ENCODE measurements at regions not wholly inside any gene's neighbourhood (a gene's known extent, or its start where the extent isn't known, plus 50 kb on each side); places are given as distances from the start of the nearest gene placed in this dataset.

DNA sequence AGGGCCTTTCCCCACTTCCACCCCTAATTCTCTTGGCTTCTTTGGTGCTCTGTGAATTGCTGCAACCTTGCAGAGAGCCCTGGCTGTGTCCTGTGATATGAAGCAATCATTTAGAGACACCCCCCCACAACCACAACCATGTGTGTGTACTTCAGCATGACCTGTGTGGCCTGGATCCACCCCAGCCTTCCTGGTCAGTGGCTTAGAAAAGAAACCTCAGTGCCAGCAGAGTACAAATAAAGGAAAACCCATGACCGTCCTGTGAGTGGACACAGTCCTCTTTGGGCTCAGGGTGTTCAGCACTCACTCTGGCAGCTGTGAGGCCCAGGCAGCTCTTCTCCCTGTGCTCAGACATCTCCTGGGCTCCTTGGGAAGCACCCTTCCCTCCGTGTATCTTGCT lies 206.6 kb upstream of the DIO3 start:
- POLR2A ChIA-PET = no interaction called here
- TF ChIP-seq, protein P1, sequence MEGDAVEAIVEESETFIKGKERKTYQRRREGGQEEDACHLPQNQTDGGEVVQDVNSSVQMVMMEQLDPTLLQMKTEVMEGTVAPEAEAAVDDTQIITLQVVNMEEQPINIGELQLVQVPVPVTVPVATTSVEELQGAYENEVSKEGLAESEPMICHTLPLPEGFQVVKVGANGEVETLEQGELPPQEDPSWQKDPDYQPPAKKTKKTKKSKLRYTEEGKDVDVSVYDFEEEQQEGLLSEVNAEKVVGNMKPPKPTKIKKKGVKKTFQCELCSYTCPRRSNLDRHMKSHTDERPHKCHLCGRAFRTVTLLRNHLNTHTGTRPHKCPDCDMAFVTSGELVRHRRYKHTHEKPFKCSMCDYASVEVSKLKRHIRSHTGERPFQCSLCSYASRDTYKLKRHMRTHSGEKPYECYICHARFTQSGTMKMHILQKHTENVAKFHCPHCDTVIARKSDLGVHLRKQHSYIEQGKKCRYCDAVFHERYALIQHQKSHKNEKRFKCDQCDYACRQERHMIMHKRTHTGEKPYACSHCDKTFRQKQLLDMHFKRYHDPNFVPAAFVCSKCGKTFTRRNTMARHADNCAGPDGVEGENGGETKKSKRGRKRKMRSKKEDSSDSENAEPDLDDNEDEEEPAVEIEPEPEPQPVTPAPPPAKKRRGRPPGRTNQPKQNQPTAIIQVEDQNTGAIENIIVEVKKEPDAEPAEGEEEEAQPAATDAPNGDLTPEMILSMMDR (IDR thresholded peaks at IDR 0.05; ENCODE audit: insufficient read depth, low read length, missing control alignments) = no peak
- H3K4me3 ChIP-seq (ENCODE audit: low read depth, low read length) = no peak overlapping the region
- CTCF ChIA-PET = no interaction called here
- DNase-seq (ENCODE audit: low read depth, low spot score) = no peak

DNA sequence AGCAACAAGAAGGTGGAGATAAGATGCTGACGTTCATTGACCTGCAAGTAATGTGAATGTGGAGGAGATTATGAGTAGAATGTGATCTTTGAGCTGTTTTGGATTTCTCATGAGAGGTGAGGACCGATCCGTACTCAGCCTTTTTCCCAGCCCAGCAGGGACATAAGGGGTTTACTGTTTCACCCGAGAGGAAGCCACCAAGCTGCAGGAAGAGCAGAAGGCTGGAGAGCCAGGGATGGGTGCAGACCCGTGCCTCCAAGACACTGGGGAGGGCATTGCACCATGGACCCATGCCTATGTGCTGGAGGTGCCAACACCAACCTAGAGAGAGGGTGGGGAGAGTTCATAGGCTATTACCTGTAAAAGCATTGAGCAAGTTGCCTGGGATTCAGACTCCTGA lies 206.0 kb upstream of the DIO3 start:
- TF ChIP-seq, protein P1 (IDR thresholded peaks at IDR 0.05; ENCODE audit: insufficient read depth, low read length, missing control alignments) = no peak
- POLR2A ChIA-PET = no interaction called here
- CTCF ChIA-PET = no interaction called here
- DNase-seq (ENCODE audit: low read depth, low spot score) = no peak
- no peak overlapping the region for H3K4me3 ChIP-seq (ENCODE audit: low read depth, low read length)

DNA sequence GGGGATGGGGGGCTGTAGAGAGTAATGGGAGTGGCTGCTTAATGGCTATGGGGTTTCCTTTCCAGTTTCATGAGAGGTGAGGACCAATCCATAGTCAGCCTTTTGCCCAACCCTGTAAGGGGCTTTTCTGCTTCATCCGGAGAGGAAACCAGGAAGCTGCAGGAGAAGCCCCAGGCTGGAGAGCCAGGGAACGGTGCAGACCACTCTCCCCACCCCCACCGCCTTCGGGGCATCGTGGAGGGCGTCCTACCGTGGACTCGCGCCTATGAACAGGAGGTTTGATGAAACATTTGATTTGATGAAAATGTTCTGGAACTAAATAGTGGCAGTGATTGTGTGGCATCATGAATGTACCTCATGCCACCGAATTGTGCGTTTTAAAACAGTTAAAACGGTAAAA lies 204.3 kb upstream of the DIO3 start:
- ChIA-PET CTCF (no interaction called here), POLR2A (no interaction called here)
- no peak for DNase-seq (ENCODE audit: low read depth, low spot score)
- TF ChIP-seq, protein P1 (IDR thresholded peaks at IDR 0.05; ENCODE audit: insufficient read depth, low read length, missing control alignments) = no peak
- no peak overlapping the region for H3K4me3 ChIP-seq (ENCODE audit: low read depth, low read length)

DNA sequence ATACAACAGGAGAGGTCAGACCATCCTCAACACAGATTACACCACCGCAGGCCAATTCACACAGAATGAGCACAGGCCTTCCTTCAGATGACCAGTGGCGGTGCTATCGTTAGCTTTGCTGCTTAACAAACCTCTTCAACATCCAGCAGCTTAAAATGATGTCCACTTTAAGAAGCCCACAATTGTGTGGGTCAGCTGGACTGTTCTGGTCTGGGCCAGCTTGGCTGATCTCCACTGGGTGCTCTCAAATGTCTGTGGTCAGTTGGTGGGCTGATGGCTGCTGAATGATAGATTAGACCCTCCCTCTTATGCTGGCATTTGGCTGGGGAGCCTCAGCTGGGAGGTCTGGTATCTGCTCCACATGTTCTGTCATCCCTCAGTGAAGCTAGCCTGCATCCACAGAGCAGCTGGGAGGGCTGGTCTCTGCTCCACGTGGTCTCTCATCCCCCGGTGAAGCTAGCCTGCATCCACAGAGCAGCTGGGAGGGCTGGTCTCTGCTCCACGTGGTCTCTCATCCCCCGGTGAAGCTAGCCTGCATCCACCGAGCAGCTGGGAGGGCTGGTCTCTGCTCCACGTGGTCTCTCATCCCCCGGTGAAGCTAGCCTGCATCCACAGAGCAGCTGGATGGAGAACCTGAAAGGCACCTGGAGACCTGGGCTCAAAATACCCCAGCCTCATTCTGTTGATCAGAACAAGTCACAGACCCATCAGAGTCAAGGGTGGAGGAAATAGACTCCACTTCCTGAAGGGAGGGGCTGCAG lies 203.6 kb upstream of the DIO3 start:
- ChIA-PET CTCF (no interaction called here), POLR2A (no interaction called here)
- TF ChIP-seq, protein P1 (IDR thresholded peaks at IDR 0.05; ENCODE audit: insufficient read depth, low read length, missing control alignments) = no peak
- no peak for DNase-seq (ENCODE audit: low read depth, low spot score)
- H3K4me3 ChIP-seq (ENCODE audit: low read depth, low read length) = no peak overlapping the region

DNA sequence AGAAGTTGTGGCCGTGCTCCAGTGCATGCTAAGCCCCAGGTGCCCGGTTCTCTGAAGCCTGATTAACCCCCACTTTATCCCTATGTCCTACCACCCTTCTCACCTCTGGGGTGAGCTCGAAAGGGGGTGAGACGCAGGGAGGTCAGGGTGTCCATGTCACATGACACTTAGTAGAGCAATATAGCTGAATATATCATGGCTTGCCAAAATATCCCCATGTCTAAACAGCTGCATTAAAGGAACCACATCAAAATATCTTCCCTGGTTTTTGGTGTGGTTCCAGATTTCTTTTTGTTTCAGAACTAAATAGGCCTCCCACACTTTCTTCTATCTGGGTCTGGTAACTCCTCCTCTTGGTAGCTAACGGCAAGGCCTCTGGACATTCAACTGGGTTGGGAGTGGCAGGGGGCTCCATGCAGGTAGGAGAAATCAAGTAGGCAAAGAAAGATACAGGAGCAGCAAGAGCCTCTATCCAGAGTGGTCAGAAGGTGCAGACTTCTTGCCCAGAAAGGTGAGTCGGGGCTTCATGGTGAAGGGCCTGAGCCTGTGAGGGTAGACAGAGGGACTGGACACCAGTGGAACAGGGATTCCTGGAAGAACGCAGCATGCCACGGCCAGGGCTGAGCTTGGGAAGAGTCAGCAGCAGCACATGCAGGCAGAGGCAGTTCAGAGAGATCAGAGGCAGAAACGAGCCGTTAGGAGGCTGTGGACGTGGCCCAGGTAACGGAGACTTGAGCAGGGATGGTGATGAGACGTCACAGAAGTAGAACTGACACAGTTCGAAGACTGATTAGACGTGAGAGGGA lies 202.8 kb upstream of the DIO3 start:
- no peak for DNase-seq (ENCODE audit: low read depth, low spot score)
- CTCF ChIA-PET = no interaction called here
- TF ChIP-seq, protein P1 (IDR thresholded peaks at IDR 0.05; ENCODE audit: insufficient read depth, low read length, missing control alignments) = no peak
- H3K4me3 ChIP-seq (ENCODE audit: low read depth, low read length) = no peak overlapping the region
- POLR2A ChIA-PET = no interaction called here

DNA sequence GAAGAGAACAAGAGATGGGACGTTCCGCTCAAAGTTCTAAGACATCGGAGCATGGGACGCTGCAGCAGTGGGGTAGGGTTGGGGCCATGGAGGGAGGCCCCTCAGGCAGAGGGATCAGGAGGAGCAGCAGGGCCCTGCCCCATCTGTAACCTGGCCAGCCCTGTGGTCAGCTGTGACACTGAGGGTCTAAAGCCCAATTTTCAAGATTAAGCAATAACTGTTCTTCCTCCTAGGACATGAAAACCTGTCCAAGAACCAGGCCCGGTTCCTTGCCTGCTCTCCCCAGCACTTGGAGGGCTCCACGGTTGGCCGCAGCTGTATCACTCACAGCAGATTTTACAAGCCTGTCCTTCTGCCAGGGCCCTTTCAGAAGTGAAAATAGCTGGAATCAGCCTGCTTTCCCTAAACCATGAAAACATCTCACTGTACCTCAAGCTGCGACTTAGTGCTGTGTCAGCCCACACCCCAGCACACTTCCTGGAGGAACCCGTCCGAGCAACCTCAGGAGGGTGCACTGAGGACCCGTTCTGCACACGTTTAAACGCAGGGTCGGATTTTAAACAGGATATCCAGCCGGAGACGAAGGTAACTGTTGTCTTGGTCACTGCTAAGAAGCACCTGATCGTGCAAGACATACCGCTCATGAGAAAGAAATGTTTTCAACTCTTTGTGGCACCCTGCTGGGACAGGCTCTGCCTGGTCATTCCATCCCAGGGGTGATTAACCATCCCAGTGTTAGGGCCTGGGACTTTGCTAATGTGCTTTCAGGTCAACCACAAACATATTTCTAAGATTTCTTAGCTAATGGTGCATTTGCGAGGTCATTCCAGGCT lies 201.9 kb upstream of the DIO3 start:
- no peak for DNase-seq (ENCODE audit: low read depth, low spot score)
- ChIA-PET CTCF (no interaction called here), POLR2A (no interaction called here)

More for the DNA sequence above, 201.9 kb upstream of the DIO3 start:
- TF ChIP-seq, protein P1 (IDR thresholded peaks at IDR 0.05; ENCODE audit: insufficient read depth, low read length, missing control alignments) = no peak
- no peak overlapping the region for H3K4me3 ChIP-seq (ENCODE audit: low read depth, low read length)

All from AG04449 (cell line).